HG03175 (cell line): ENCODE measurements at regions not wholly inside any gene's neighbourhood (a gene's known extent, or its start where the extent isn't known, plus 50 kb on each side); places are given as distances from the start of the nearest gene placed in this dataset.
"Not testable (repeated sequence)": the region's sequence is repeated elsewhere in the genome, so short reads cannot be mapped to it uniquely, and the experiment has no call there.

Experiments
- ATAC-seq: cut with Tn5 transposase; IDR thresholded peaks from one replicate; pipeline ENCODE4 v1.9.1; 2021; ENCODE audit warnings: mild to moderate bottlenecking, moderate library complexity; ENCODE audit not compliant: unreplicated experiment

DNA sequence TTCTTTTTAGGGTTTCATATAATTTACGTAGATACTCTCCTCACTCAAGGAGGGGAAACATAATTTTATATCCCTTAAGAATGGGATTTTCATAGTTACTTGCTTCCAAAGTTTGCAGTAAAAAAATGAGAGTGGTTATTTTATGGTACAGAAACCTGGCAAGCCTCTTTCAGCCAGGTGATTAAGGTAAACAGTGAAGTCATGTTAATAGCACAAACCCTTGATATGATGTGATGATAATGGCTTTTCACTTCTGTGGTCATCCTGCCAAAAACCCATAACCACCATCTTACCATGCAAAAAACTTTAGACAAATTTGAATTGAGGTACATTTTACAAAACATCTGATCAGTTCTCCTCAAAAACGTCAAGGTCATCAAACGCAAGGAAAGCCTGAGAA is 517.8 kb downstream of the SLITRK5 start:
- no peak for ATAC-seq

DNA sequence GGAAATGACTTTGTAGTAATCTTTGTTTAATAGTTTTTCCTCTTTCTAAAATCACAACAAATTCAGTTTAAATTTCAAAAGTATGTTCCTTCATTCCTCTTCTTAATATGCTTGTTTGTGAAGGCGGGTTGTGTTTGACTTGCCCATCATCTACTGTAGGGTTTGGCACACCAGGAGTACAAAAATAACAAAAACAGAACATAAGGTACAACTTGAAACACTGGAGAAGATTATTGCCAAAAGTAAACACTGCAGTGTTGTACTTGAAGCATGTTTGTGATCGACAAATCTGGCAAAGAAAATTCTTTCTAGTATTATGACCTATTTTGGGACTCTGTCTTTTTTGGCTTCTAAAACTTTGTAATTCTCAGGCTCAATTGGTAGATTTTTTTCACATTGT is 518.6 kb downstream of the SLITRK5 start:
- ATAC-seq, result no peak

DNA sequence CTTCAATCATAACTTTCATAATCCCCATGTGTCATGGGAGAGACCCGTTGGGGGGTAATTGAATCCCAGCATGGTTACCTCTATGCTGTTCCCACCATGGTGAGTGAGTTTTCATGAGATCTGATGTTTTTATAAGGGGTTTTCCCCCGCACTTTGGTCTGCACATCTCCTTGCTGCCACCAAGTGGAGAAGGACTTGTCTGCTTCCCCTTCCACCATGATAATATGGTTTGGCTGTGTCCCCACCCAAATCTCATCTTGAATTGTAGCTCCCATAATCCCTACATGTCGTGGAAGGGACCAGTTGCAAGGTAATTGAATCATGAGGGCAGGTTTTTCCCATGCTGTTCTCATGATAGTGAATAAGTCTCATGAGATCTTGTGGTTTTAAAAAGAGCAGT is 524.9 kb downstream of the SLITRK5 start:
- ATAC-seq, result no peak

DNA sequence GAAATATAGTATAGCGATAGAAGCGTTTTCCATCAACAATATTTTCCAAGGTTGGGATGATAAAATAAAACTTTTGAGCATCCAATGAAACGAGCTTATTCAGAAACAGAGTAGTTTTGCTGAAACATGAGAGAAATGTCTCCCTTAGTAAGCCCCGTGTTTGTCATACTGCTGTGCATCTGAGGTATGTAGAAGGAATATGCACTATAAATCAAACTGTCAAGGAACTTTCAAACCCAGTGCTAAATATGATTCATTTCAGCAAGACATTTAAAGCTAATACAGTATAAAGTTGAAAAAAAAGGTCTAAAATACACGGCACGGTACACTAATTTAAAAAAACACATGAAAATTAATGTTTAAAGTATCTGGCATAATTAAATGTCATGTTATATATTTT is 546.2 kb downstream of the SLITRK5 start:
- ATAC-seq, result no peak

DNA sequence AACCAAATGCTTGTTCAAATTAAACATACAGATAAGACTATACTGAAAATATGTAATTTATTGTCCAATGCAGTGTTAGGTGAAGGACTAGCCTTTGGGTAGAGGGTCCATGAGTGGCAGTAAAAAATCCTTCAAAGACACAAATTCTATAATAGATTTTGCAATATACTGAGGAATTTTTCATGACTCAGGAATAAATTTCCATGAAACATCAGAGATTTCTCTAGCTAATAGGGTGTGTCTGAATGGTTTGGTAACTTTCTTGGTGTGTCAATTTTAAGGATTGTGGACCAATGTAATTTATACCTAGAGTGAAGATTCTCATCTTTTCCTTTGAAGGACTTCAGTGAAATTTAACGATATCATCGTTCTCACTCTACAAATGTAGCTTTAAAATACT is 546.7 kb downstream of the SLITRK5 start:
- ATAC-seq, result no peak

DNA sequence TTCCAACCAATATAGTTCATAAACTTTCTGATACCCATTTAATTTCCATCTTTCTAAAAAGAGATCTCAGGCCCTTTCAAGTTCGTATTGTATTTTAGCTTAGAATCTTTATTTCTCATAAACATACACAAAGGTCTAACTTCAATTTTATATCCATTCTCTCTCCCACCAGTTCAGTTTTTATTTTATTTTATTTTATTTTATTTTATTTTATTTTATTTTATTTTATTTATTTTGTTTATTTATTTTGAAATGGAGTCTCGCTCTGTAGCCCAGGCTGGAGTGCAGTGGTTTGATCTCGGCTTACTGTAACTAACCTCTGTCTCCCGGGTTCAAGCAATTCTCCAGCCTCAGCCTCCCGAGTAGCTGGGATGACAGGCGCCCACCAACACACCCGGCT is 552.8 kb downstream of the SLITRK5 start:
- ATAC-seq, result no peak

DNA sequence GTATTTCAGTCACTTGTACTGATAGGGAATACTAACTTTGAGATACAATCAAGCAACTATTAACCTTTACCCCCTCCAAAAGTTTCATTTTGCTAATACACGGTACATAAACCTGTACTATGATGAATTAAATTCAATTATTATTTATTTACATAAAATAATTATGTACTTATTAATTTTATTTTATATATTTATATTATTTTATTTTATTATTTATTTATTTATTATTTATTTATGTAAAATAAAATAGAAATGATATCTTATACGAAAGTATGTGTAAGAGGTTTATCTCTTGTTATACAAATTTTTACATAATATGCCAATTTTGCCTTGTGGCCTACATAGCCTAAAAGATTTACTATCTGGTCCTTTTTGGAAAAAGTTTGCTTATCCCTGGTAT is 564.3 kb downstream of the SLITRK5 start:
- no peak for ATAC-seq

DNA sequence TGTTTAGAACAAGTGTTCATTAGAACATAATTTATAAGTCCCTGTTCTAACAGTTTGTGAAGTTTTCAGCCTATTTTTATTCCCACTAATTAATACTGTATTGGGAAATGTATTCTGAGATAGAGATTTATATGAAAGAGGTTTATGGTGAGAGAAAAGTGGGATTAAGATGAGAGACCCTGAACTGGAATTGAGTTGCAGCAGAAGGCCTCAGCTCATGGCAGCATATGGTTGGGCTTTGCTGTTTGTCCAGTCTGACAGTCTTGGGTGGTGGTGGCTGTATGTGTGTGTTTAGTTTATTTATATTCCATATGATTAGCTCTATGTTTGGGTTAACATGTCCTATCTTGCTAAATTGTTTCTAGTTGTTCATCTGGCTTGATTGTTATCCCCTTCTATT is 575.1 kb downstream of the SLITRK5 start:
- ATAC-seq, result no peak

DNA sequence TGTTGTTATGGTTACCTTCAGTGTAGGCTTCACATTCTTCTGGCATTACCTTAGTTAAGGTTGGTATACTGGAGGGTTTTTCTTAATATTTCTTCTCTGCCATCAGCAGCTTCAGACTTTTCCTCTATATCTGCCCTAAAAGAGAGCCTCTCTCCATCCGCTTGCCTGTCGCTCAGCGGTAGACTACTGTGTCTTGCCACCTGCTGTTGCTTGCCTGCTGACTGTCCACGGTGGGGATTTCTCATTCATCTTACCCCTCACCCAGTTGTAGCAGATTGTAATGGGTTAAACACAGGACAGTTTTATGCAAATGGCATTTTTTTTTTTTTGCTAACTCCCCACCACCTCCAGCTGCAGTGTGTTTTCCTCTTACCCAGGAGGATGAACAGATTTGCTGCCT is 577.2 kb downstream of the SLITRK5 start:
- no peak for ATAC-seq

DNA sequence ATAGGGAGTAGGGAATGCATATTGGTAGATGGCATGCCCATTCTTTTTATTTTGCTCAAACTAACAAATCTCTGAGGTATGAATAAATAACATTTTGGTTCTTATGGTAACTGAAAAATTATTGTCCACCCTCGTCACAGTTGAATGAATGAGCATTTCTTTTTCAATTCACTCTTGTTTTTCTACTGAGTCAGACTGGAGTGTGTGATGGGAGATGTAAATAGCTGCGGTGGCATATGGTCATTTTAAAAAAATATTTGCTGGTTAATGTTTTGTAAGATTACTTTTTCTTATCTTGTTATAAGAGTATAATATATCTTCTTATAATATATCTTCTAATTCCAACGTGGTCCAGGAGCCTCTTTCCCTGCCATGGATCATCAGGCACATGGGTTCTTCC is 586.5 kb downstream of the SLITRK5 start:
- no peak for ATAC-seq

DNA sequence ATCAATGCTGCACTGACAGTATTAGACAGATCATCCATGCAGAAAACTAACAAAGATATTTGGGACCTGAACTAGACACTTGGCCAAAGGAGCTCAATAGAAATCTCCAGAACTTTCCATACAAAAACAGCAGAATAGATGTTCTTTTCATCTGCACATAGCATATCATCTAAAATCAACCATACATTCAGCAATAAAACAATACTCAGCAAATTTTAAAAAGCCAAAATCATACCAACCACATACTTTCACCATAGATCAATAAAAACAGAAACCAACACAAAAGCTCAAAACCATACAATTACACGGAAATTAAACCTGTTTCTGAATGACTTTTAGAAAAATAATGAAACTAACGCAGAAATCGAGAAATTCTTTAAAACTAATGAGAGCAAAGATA is 592.6 kb downstream of the SLITRK5 start:
- no peak for ATAC-seq

DNA sequence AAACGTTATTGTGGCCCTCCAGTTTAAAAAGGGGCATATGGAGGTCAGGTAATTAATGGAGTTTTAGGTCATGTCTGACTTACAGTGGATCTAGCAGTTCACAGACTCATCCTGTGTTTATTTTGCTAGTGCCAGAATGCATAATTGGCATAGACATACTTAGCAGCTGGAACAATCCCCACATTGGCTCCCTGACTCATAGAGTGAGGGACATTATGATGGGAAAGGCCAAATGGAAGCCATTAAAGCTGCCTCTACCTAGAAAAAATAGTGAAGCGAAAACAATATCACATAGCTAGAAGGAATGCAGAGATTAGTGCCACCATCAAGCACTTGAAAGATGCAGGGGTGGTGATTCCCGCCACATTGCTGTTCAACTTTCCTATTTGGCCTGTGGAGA is 610.7 kb downstream of the SLITRK5 start:
- ATAC-seq, result no peak

DNA sequence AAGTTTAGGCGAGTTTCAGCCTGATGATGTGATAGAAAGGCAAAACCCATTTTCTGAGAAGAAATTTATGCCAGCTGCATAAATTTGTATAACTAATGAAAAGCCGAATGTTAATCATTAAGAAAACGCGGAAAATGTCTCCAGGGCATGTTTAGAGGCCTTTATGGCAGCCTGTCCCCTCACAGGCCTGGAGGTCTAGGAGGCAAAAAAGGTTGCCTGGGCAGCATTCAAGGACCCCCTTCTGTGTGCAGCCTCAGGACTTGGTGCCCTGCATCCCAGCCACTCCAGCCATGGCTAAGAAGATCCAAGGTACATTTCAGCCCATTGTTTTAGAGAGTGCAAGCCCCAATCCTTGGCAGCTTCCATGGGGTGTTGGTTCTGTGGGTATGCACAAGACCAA is 614.2 kb downstream of the SLITRK5 start:
- ATAC-seq, result no peak

DNA sequence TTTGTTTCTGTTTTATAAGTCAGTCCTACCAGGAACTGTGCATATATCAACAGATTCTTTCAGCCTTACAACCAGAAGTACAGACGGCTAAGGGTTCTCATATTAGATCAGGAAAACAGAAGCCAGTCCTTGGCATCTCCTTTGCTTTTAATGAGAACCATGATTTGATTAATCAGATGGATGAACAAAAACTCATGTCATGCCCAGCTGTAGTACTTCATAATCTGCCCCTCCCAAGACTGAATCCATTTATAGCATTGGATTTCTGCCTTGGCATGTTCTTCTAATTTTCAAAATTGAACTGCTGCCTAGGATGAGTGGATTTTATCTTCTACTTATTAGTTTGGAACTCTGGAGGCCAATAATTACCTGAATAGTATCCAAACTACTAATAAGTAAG is 617.2 kb downstream of the SLITRK5 start:
- no peak for ATAC-seq

DNA sequence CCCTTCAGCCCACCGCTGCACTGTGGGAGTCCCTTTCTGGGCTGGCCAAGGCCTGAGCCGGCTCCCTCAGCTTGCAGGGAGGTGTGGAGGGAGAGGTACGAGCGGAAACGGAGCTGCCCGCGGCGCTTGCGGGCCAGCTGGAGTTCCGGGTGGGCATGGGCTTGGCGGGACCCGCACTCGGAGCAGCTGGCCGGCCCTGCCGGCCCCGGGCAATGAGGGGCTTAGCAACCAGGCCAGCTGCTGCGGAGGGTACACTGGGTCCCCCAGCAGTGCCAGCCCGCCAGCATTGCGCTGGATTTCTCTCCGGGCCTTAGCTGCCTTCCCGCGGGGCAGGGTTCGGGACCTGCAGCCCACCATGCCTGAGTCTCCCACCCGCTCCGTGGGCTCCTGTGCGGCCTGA is 620.6 kb downstream of the SLITRK5 start:
- ATAC-seq, result not testable (repeated sequence)

DNA sequence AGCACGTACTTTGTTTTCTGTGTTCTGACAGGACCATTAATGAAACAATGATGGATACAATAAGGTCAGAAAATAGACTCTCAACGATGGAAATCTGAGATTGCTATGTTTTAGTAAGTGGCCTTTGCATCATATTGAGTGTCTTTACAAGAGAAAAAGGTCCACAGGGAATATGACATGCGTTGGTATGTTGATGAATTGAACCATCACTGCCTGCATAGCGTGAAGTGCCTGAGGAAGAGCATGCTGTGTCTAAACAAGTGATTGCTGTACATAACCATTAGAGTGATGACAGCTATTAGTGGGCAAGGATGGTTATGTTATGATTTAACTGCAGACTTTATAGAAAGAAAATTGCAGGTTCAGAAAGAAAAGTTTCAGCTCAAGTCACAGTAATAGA is 623.2 kb downstream of the SLITRK5 start:
- no peak for ATAC-seq

DNA sequence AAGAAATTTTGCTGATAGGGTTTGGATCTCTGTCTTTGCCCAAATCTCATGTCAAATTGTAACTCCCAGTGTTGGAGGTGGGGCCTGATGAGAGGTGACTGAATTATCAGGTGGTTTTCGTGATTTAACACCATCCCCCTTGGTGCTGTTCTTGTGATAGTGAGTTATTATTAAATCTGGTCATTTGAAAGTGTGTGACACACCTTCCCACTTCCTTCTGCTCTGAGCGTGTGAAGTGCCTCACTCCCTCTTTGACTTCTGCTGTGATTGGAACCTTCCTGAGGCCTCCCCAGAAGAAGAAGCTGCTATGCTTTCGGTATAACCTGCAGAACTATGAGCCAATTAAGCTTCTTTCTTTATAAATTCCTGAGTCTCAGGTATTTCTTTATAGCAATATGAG is 632.0 kb downstream of the SLITRK5 start:
- ATAC-seq, result no peak

DNA sequence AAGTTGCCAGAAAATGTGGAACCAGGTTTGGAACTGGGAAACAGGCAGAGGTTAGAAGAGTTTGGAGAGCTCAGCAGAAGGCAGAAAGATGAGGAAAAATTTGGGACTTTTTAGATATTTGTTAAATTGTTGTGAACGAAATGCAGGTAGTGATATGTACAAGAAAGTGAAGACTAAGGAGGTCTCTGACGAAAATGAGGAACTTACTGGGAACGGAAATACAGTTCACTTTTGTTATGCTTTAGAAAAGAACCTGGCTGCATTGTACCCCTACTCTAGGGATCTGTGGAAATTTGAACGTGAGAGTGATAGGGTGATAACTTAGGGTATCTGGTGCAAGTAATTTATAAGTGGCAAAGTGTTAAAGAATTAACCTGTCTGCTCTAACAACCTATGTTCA is 632.4 kb downstream of the SLITRK5 start:
- no peak for ATAC-seq

DNA sequence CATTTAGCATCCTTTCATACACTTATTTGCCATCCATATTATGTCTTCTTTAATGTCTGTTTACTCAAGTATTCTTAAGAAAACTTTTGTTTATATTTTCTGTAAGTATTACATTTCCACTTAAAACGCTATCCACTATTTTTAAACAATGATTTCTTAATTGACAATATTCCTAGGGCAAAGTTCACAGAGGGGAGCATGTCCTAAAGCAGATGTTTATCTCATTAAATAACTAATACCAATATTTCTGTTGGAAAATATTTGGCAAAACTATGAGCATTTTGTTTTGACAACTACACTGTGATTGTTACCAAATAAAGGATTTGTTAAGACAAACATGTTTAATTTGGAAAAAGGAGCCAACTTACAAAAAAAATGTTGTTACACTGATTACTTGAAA is 643.3 kb downstream of the SLITRK5 start:
- no peak for ATAC-seq

DNA sequence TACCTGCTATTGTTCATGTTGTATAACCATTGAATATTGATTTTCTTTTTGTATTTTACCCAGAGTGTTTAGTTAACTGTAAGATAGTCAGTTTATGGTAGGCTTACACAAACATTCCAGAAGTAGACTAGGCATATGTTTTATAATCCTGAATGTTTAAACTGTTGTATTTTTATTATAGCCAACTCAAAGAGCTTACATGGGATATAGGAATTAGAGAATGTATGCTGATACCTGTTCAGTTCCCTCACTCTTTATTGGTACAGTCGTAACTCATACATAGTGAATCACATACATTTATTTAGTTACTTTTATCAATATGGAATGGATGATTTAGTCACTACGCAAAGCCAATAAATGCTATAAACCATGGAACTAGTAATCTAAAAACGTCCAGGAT is 657.9 kb downstream of the SLITRK5 start:
- ATAC-seq, result no peak

DNA sequence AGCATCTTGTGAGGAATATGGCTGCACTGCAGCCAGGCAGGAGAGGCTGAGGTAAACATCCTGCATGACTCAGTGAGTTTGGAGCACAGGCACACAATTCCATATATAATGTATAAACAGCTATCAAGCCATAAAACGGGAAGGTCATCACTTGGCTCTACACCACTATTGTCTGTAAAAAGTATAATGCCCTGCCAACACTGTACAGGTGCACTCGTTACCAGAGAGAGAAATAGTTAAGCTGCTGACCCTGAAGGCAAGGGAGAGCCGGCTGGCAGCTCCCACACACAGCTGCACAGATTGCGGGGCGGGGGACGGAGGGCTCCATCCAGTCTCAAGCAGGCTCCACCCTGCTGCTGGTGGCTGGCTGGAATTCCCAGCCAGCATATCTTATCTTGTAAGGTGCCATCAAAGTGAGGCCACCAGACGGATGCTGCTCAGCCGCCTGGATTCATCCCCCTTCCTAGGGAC is 668.1 kb downstream of the SLITRK5 start:
- no peak for ATAC-seq

DNA sequence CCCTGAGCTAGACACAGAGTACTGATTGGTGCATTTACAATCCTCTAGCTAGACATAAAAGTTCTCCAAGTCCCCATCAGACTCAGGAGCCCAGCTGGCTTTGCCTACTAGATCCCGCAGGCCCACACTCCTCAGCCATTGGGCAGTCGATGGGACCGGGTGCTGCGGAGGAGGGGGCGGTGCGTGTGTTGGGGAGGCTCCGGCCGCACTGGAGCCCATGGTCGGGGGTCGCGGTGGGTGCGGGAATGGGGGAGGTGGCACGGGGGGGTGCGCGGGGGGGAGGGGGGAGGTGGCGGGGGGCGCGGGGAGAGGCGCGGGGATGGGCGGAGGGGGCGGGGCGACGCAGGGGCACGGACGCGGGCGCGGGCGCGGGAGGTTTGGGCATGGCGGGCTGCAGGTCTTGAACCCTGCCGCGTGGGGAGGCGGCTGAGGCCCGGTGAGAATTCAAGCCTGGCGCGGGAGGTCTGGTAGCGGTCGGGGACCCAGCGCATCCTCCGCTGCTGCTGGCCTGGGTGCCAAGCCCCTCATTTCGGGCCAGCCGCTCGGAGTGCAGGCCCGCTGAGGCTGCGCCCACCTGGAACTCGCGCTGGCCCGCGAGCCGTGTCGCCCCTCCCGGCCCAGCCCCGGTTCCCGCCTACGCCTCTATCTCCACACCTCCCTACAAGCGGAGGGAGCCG is 674.1 kb downstream of the SLITRK5 start:
- ATAC-seq, result no peak

DNA sequence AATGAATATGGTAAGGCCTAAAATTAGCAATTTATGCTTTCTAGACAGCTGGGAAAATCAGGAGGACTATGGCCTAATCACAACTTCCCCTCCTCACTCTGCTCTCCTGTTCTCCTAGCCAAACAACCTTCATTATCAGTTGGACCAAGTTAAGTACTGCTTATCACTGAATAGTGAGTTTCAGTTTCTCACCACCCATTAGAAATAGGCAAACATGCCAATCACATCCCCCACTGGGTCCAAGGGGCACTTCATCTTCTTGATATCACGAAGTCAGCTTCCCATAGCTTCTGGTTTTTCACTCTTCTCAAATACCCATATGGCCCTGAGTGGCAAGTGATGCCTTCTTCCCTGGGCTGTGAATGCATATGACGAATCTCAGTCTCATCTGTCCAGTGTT is 689.6 kb downstream of the SLITRK5 start:
- no peak for ATAC-seq
